K562 (cell line): ENCODE measurements at regions not wholly inside any gene's neighbourhood (a gene's known extent, or its start where the extent isn't known, plus 50 kb on each side); places are given as distances from the start of the nearest gene placed in this dataset.

ENCODE experiments used
- ATAC-seq: fragments of 200-7000 bp; cut with Tn5 transposase; 3 replicates; pipeline ENCODE4 v1.9.1; 2020; ENCODE audit warnings: moderate library complexity
- BruUV-seq: library from RNA; stranded (reverse); fragments of 400-500 nt; replicated peaks from 2 replicates; lab custom pipeline; 2021; lab: Mats Ljungman, UMichigan
- CTCF ChIA-PET: fragments of 300-600 bp; formaldehyde crosslinking; extraction: SDS; loops from one replicate; lab custom pipeline; 2021; ENCODE audit warnings: low intra/inter-chr PET ratio; lab: Yijun Ruan, JAX
- POLR2A ChIA-PET: fragments of 300-600, 350-650 bp; sonication (Branson Sonifier 250); formaldehyde crosslinking; extraction: SDS; loops from one replicate; lab custom pipeline; 2021; ENCODE audit warnings: antibody characterized with exemption, inconsistent platforms; lab: Yijun Ruan, JAX
- DNase-seq, 4 experiments: peaks; one replicate each; pipeline versions ENCODE4 v3.0.0 to v3.0.0-alpha.2; 2011 to 2018; ENCODE audit warnings: low spot score in 3 of 4, mixed read lengths in 3 of 4; ENCODE audit errors: extremely low read depth in 1 of 4
- FAIRE-seq: peaks from 2 replicates; lab custom pipeline; 2011; peaks lifted over from hg19 to GRCh38; lab: Jason Lieb, UNC
- H2AFZ ChIP-seq: 2 replicates; pipeline ENCODE4 v1.6.0; 2011; ENCODE audit warnings: low read depth, low read length, control low read depth, inconsistent platforms
- H3K27ac ChIP-seq: fragments of 200-600 bp; 3 replicates; pipeline ENCODE4 v1.8.0; 2011; ENCODE audit warnings: low read depth, mild to moderate bottlenecking, control low read depth, inconsistent platforms, low read length, moderate library complexity, mixed read lengths; ENCODE audit errors: extremely low read depth
- H3K27me3 ChIP-seq, 2 experiments: fragments of 300-600 bp in 1 of 2; 2 replicates in 1 of 2; 3 replicates in 1 of 2; pipeline versions ENCODE4 v1.6.0 to v1.8.0; 2011; ENCODE audit warnings: inconsistent platforms in 2 of 2, low read length in 2 of 2, mild to moderate bottlenecking in 1 of 2, mixed read lengths in 1 of 2, moderate library complexity in 1 of 2; ENCODE audit not compliant: control insufficient read depth in 2 of 2, insufficient read depth in 2 of 2
- H3K36me3 ChIP-seq: fragments of 300-600 bp; 3 replicates; pipeline ENCODE4 v1.8.0; 2011; ENCODE audit warnings: mild to moderate bottlenecking, low read length, inconsistent platforms; ENCODE audit not compliant: control insufficient read depth, insufficient read depth
- H3K4me1 ChIP-seq, 2 experiments: fragments of 200-600 bp in 1 of 2; replicated peaks in 1 of 2; 2 replicates in 1 of 2; 3 replicates in 1 of 2; pipeline versions ENCODE4 v1.5.1 to v1.8.0; 2011; ENCODE audit warnings: inconsistent platforms in 2 of 2, low read length in 2 of 2, mild to moderate bottlenecking in 1 of 2, mixed read lengths in 1 of 2, moderate library complexity in 1 of 2; ENCODE audit not compliant: control insufficient read depth in 2 of 2, insufficient read depth in 2 of 2
- H3K4me2 ChIP-seq: 2 replicates; pipeline ENCODE4 v1.6.1; 2011; ENCODE audit warnings: low read length, control low read depth, inconsistent platforms, mixed read lengths; ENCODE audit not compliant: insufficient read depth
- H3K4me3 ChIP-seq: fragments of 200-600 bp; sonication (generic), shearing (Covaris generic); 2 replicates; pipeline ENCODE4 v1.5.1; 2016; ENCODE audit warnings: control low read depth, inconsistent platforms
- H3K79me2 ChIP-seq: fragments of 200-600 bp; 3 replicates; pipeline ENCODE4 v1.8.0; 2011; ENCODE audit warnings: low read length, inconsistent platforms; ENCODE audit not compliant: control insufficient read depth, insufficient read depth
- H3K9ac ChIP-seq, 2 experiments: 2 replicates each; pipeline versions ENCODE4 v1.6.0 to v1.6.1; 2011; ENCODE audit warnings: low read depth in 2 of 2, low read length in 2 of 2, control low read depth in 1 of 2, inconsistent platforms in 1 of 2, mild to moderate bottlenecking in 1 of 2, mixed read lengths in 1 of 2; ENCODE audit not compliant: insufficient read depth in 1 of 2
- H3K9me1 ChIP-seq: one replicate; pipeline ENCODE4 v1.6.0; 2011; ENCODE audit warnings: inconsistent platforms, mild to moderate bottlenecking, low read length, moderate library complexity; ENCODE audit not compliant: control insufficient read depth, insufficient read depth
- H3K9me3 ChIP-seq: replicated peaks from 2 replicates; pipeline ENCODE4 v1.5.1; 2011; ENCODE audit warnings: low read depth, low read length, inconsistent platforms; ENCODE audit not compliant: control insufficient read depth, insufficient read depth
- H4K20me1 ChIP-seq: replicated peaks from 2 replicates; pipeline ENCODE4 v1.6.1; 2011; ENCODE audit warnings: low read length, inconsistent platforms, mixed read lengths; ENCODE audit not compliant: control insufficient read depth, insufficient read depth
- BCL6 ChIP-seq: fragments of 250-450 bp; sonication (Bioruptor Pico); IDR thresholded peaks from 2 replicates; pipeline ENCODE4 v1.4.0; 2020
- BMI1 ChIP-seq: fragments of 150-350 bp; IDR thresholded peaks from 2 replicates; pipeline ENCODE4 v1.6.1; 2014; ENCODE audit warnings: low read length
- ETS2 ChIP-seq: IDR thresholded peaks from 2 replicates; pipeline ENCODE4 v1.6.1; 2016; ENCODE audit warnings: borderline replicate concordance, missing genetic modification characterization, mild to moderate bottlenecking, moderate library complexity, missing compliant biosample characterization; ENCODE audit not compliant: poor library complexity, severe bottlenecking
- HDAC6 ChIP-seq: IDR thresholded peaks from 2 replicates; pipeline ENCODE4 v1.6.1; 2012; ENCODE audit warnings: low read depth, mild to moderate bottlenecking, control low read depth, inconsistent platforms, low read length, moderate library complexity
- HMGN3 ChIP-seq: IDR thresholded peaks from 2 replicates; pipeline ENCODE4 v1.6.1; 2011; ENCODE audit warnings: borderline replicate concordance, low read depth, mild to moderate bottlenecking, mixed read lengths, low read length; ENCODE audit not compliant: insufficient read length; ENCODE audit errors: extremely low read depth
- PML ChIP-seq: IDR thresholded peaks from 2 replicates; pipeline ENCODE4 v1.6.1; 2012; ENCODE audit warnings: low read length, inconsistent platforms
- POLR2G ChIP-seq: fragments of 200-400 bp; formaldehyde crosslinking; IDR thresholded peaks from 2 replicates; pipeline ENCODE4 v1.6.1; 2017; ENCODE audit warnings: low read depth, mild to moderate bottlenecking, antibody characterized with exemption, low read length, moderate library complexity
- PYGO2 ChIP-seq: fragments of 450-650 bp; IDR thresholded peaks from 2 replicates; pipeline ENCODE4 v1.6.1; 2016; ENCODE audit warnings: mild to moderate bottlenecking, missing genetic modification characterization, moderate library complexity, missing compliant biosample characterization
- SMARCC2 ChIP-seq: fragments of 450-650 bp; IDR thresholded peaks from 2 replicates; pipeline ENCODE4 v1.6.1; 2017; ENCODE audit warnings: antibody characterized with exemption, moderate library complexity, mild to moderate bottlenecking, low read depth
- THRAP3 ChIP-seq: fragments of 450-650 bp; IDR thresholded peaks from 2 replicates; pipeline ENCODE4 v1.6.1; 2016; ENCODE audit warnings: mild to moderate bottlenecking, inconsistent platforms, borderline replicate concordance
- WGBS: fragments of 100-300 bp; shearing (Covaris generic); methylation state at CpG from one replicate; pipeline ENCODE4 v1.1.6; 2016; ENCODE audit warnings: low coverage, mixed read lengths; ENCODE audit not compliant: insufficient coverage; ENCODE audit errors: missing lambda C conversion rate; 5-methylcytosine and 5-hydroxymethylcytosine counted together
- in situ Hi-C: fragments of 300-500 bp; cut with MboI; formaldehyde crosslinking; loops from 4 replicates; pipeline ENCODE4 v1.15.0; 2018; ENCODE audit warnings: inconsistent platforms, mixed read lengths
- intact Hi-C: fragments of 100-400 bp; cut with micrococcal nuclease; formaldehyde crosslinking; loops from 2 replicates; pipeline ENCODE4 v1.14.2; 2022
- TF ChIP-seq, protein P1 (sequence below): fragments of 150-350 bp; IDR thresholded peaks from 2 replicates; pipeline ENCODE4 v1.6.1; 2014; ENCODE audit warnings: low read depth, mild to moderate bottlenecking, low read length, borderline replicate concordance

- no TSS peak for BruUV-seq
- H3K9me3 ChIP-seq: no peaks in the 10 kb centered on the region
- H3K27me3 ChIP-seq: no peaks in the 10 kb centered on the region
- ChIA-PET POLR2A (no interaction called here), CTCF (no interaction called here)
- FAIRE-seq (no peak), DNase-seq (no peak), ATAC-seq (no peak)
- H3K4me2 ChIP-seq: no peak overlapping the region
- H3K4me3 ChIP-seq: no peak overlapping the region
- H3K9me1 ChIP-seq: no peaks in the 10 kb centered on the region
- H3K9ac ChIP-seq: no peak overlapping the region
- no peak overlapping the region for H3K27ac ChIP-seq
- no peak overlapping the region for H2AFZ ChIP-seq
- H3K79me2 ChIP-seq: no peaks in the 10 kb centered on the region
- no peaks in the 10 kb centered on the region for H3K4me1 ChIP-seq
- WGBS: 0% methylated on average over 1 of the region's 1 CpG
- in situ Hi-C loops: no loop called here
- TF ChIP-seq POLR2G: no peak
- TF ChIP-seq PML: no peak
- no peak for TF ChIP-seq HDAC6
- TF ChIP-seq PYGO2: no peak
- TF ChIP-seq BMI1: no peak
- TF ChIP-seq THRAP3: no peak
- TF ChIP-seq, protein P1, sequence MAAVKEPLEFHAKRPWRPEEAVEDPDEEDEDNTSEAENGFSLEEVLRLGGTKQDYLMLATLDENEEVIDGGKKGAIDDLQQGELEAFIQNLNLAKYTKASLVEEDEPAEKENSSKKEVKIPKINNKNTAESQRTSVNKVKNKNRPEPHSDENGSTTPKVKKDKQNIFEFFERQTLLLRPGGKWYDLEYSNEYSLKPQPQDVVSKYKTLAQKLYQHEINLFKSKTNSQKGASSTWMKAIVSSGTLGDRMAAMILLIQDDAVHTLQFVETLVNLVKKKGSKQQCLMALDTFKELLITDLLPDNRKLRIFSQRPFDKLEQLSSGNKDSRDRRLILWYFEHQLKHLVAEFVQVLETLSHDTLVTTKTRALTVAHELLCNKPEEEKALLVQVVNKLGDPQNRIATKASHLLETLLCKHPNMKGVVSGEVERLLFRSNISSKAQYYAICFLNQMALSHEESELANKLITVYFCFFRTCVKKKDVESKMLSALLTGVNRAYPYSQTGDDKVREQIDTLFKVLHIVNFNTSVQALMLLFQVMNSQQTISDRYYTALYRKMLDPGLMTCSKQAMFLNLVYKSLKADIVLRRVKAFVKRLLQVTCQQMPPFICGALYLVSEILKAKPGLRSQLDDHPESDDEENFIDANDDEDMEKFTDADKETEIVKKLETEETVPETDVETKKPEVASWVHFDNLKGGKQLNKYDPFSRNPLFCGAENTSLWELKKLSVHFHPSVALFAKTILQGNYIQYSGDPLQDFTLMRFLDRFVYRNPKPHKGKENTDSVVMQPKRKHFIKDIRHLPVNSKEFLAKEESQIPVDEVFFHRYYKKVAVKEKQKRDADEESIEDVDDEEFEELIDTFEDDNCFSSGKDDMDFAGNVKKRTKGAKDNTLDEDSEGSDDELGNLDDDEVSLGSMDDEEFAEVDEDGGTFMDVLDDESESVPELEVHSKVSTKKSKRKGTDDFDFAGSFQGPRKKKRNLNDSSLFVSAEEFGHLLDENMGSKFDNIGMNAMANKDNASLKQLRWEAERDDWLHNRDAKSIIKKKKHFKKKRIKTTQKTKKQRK: no peak
- no peak for TF ChIP-seq ETS2 (tag)
- no peak for TF ChIP-seq HMGN3
- TF ChIP-seq SMARCC2: no peak
- no peak for TF ChIP-seq BCL6 (CRISPR knock-in tag)
- TF ChIP-seq, all 486 proteins: peak for 0
- H3K36me3 ChIP-seq: no peaks in the 10 kb centered on the region
- intact Hi-C loops: no loop called here
- no peaks in the 10 kb centered on the region for H4K20me1 ChIP-seq
Observed at GRCh38 chr10:10855151-10855581, 162.5 kb upstream of the CELF2 start.
